ENCODE measurements at regions not wholly inside any gene's neighbourhood (a gene's known extent, or its start where the extent isn't known, plus 50 kb on each side); places are given as distances from the start of the nearest gene placed in this dataset.

GRCh38 chrX:119303137-119303536, 67.1 kb downstream of the PGRMC1 start:
- Histone ChIP-seq H3K18ac (ENCODE audit: insufficient read length, low read depth, low read length) (no peak overlapping the region), H3K27ac (ENCODE audit: insufficient read length, low read depth, low read length) (no peak overlapping the region), H2BK12ac (ENCODE audit: insufficient read length, low read depth, low read length) (no peak overlapping the region), H2BK20ac (ENCODE audit: low read depth, low read length, poor library complexity, severe bottlenecking) (no peak overlapping the region), H2AFZ (ENCODE audit: low read length) (no peak overlapping the region), H3K23me2 (ENCODE audit: insufficient read length, low read depth, low read length, poor library complexity, severe bottlenecking) (no peaks in the 10 kb centered on the region), H3K56ac (ENCODE audit: insufficient read length, low read depth, low read length) (no peak overlapping the region), H4K91ac (ENCODE audit: insufficient read length, low read depth, low read length) (no peak overlapping the region), H3K79me1 (ENCODE audit: insufficient read depth, low read depth, low read length, poor library complexity, severe bottlenecking) (no peaks in the 10 kb centered on the region), H2BK15ac (ENCODE audit: low read depth, low read length) (no peak overlapping the region), H2AK5ac (ENCODE audit: insufficient read length, low read length) (no peak overlapping the region), H3K79me2 (ENCODE audit: insufficient read depth, low read length) (no peaks in the 10 kb centered on the region), H3K14ac (ENCODE audit: insufficient read depth, low read length) (no peak overlapping the region), H2BK5ac (ENCODE audit: insufficient read length, low read length) (no peak overlapping the region), H3K9ac (ENCODE audit: extremely low read depth, insufficient read length, low read length) (no peak overlapping the region), H3T11ph (ENCODE audit: low read length) (no peak overlapping the region), H4K5ac (ENCODE audit: insufficient read length, low read depth, low read length) (no peak overlapping the region), H3K9me3 (ENCODE audit: control insufficient read depth, low read depth, low read length) (no peaks in the 10 kb centered on the region), H3K4me1 (ENCODE audit: insufficient read depth, low read length) (no peaks in the 10 kb centered on the region), H3K27me3 (ENCODE audit: insufficient read depth, low read length) (no peaks in the 10 kb centered on the region), H4K20me1 (ENCODE audit: control insufficient read depth, insufficient read depth, insufficient read length) (no peaks in the 10 kb centered on the region), H3K23ac (ENCODE audit: insufficient read length, low read depth, low read length) (no peak overlapping the region), H4K8ac (replicated peaks; ENCODE audit: insufficient read length, low read depth, low read length) (no peak overlapping the region), H3K4ac (ENCODE audit: low read depth, low read length) (no peak overlapping the region), H3K4me2 (ENCODE audit: insufficient read depth, insufficient read length, low read length) (no peak overlapping the region), H2BK120ac (ENCODE audit: low read depth, low read length, poor library complexity, severe bottlenecking) (no peak overlapping the region)
- no CpG with 5 or more reads among the region's 1 CpG for WGBS (ENCODE audit: extremely low coverage, insufficient read length, low lambda C conversion rate)
- Mint-ChIP-seq H3K36me3 (ENCODE audit: insufficient read depth in 1 of 3, low read depth in 3 of 3) (no peaks in the 10 kb centered on the region; a peak in 3 of 7 replicates), H3K4me3 (no peak overlapping the region), H3K4me1 (no peaks in the 10 kb centered on the region), H3K9me3 (peaks cover 53 to 58% of the 10 kb centered on the region in 2 experiments), H3K27ac (no peak overlapping the region), H3K27me3 (ENCODE audit: low read depth) (no peaks in the 10 kb centered on the region)
- DNase-seq, result no peak
- TF ChIP-seq CTCF (conservative IDR thresholded peaks at IDR 0.05), result no peak

Measured in H9 (cell line).